HG02870 (cell line): ENCODE measurements at regions not wholly inside any gene's neighbourhood (a gene's known extent, or its start where the extent isn't known, plus 50 kb on each side); places are given as distances from the start of the nearest gene placed in this dataset.

Experiments
- ATAC-seq: cut with Tn5 transposase; IDR thresholded peaks from one replicate; pipeline ENCODE4 v1.9.1; 2021; ENCODE audit warnings: mild to moderate bottlenecking, moderate library complexity; ENCODE audit not compliant: unreplicated experiment

DNA sequence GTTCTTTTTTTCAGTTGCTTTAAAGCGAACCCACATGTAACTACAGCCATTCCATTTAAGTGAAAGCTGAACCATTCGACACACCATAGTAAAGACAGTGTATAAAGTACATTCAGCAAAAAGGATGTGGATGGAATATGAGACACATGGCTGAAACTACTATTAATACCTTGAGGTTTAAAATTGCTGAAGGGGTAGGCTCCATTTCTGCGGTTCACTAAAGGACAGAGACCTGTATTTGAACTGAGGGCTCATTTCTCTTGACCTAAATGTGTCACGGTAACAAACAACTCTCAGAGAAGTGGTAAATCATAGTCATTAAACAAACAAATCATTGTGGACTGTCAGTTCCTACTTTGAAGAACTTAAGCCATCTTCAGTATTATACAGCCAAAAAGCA, 1085.6 kb upstream of the TENM3 start:
- ATAC-seq, result no peak

DNA sequence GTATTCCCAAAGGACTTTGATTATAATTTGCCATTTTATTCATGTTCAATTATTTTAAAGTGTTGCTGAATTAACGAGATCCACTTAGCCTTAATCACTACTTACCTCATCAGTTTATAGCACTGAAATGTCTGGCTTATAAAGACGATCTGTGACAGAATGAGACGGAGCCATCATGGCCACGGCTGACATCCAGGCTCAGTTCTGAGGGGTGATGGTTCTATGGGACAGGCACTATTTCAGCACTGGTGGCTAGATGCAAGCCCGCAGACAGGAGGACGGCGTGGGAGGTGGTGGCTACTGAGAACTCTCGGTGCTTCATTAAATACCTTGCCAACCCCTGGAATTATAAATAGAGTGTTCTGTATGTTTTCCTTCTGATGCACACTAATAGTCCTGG, 1084.2 kb upstream of the TENM3 start:
- ATAC-seq, result no peak

DNA sequence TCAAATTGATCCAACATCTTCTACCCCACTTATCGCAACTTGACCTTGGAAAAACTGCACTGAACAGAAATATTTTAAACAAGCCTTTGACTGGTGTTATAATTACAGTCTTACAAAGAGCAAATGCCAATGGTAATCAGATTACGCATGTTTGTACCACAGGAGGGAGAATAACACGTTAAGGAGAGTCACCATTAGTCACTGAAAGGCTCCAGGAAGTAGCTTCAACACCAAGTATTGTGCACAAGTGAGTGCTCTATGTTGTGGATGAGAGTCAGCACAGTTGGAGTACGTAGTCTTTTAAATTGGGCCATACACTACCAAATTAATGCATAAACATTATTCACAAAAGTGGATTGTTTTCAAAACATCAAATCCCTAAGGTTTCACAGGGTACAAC, 1081.5 kb upstream of the TENM3 start:
- ATAC-seq, result no peak

DNA sequence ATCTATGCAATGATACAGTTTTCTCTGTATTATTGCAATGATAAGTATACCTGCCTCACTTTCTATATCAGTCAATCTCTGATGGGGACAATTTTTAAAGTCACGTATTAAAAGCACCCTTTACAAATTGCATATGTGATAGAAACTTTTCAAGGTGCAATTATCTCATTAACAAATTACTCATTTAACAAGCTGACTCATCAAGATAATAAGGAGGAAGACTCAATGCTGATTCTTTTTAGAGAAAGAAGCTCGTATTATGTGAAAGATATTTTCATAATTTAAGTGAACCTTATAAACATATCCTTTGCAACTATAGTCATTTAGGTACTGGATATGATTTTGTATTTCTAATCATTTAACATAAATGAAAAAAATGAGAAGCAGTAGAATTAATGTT, 1080.9 kb upstream of the TENM3 start:
- ATAC-seq, result no peak

DNA sequence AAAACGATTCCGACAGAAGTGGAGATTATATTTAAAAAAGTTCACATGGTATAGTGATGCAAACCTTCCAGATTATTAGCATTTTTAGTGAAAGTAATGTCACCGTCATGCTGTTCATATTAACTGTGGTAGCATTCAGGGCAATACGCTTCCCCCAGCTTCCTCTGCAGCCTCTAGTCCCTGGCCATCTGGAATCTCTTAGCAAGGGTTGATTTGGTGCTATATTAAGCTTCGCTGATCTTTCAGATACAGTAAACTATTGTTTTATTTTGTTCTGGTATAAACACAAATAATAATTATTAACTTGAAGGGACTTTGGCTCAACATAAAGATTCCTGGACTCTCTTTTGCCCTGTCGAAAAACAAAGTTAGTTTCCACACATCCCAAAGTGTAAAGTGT, 1080.5 kb upstream of the TENM3 start:
- no peak for ATAC-seq

DNA sequence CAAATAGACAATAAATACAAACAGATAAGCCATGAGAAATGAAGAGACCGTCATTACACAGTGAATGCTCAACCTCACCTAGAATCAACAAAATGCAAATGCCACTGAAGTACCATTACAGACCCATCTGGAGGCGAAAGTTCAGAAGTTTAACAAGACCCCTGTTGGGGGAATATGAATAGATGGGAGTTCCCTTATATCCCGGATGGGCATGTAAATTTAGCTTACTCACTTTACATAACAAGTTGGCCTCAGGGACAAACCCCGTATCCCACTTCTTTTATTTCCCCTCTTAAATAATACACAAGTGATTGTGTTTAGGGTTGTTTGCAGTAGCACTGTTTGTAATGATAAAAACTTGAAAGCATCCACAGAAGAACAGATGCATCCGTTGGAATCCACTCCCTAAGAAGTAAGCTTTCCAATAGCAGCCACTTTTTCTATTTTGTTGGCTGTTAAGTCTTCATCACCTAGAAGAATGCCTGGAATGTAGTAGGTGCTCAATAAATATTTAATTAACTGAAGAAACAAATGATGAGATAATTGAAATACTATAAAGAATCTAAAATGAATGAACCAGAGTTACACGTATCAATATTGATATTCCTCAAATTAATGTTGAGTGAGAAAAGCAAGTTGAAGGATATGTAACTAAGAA, 1076.3 kb upstream of the TENM3 start:
- ATAC-seq, result no peak

DNA sequence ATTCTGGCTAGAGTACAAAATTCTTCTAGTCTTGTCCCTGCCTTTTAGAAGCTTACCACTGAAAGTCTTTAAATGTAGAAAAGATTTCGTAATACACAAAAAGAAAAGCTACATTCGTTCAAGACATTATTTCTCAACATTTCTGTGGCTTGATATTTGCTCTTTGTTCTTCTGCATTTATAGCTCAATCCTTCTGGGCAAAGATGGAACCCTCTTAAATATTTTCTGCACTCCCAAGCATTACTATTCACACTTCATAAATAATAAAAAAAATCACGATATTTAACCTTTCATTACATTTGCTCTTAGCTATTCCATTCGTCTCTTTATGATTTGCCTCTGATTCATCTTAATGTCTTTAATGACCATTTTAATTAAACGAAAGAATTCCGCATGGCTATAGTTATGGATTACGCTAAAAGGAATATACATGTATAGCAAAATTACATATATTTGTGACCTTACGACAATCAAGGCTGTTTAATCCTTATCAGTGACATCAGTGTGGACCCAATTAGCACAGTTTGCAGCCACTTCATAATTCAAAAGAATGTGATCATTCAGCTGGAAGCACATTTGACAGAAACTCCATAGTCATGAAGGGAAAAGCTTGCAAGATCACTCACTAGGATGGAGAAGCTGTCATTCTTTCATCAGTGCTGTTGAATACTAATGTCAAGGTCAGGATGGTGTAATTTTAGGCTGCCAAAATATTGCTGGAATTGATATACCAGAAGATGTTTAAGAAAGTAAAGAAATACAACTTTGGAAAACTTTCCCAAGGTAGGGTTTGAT, 1075.0 kb upstream of the TENM3 start:
- ATAC-seq, result no peak

DNA sequence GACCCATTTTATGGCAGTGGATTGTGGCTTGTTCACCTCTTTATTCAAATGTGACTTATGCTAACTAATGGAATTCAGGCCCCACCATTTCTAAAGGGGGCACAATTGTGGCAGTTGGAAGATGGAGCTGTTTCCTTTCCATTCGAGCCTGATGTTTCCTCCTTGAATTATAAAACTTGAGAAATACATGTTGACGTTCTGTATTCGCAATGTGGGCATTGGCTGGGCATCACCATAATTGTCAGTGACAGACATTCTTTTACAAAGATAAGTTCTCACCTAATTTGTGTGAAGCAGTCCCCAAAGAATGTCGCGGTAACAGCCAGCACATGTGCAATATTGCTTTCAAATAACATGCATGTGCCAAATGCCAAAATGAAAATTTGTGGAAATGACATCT, 1070.2 kb upstream of the TENM3 start:
- ATAC-seq, result no peak

DNA sequence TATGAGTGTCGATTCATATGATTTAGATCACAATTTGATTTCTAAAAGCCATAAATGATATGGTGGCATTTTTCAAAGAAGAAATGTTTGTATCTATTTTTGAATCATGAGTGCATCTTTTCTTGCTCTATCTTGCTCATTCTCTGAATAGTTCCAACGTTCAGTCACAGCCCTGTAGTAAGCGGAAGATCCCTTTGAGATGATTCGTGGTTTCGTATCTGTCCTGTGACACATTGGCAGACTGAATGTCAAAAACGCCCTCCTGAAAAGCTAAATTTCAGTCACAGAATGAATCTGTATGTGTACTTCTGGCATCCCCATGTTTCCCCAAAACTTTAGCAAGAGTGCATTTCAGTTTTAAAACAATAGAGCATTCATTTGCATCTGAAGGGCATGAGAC, 1066.9 kb upstream of the TENM3 start:
- ATAC-seq, result no peak

DNA sequence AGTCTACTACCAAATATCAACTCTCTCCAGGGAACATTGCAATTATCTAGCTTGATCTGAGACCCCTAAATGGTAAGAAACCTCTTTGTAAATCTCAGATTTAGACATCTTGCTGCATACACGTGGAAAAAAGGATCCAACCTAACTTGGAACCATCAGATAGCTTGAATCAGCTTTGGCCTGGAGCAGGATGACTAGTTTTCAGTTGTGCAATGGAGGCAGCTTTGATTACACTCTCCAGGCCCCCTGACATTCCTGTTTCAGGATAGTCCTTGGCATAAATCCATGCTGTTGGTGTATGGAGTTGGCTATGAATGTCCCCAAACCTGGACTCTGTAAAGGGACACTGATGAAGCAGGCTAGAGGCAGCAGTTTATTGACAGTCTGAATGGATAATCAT, 1061.9 kb upstream of the TENM3 start:
- ATAC-seq, result no peak

DNA sequence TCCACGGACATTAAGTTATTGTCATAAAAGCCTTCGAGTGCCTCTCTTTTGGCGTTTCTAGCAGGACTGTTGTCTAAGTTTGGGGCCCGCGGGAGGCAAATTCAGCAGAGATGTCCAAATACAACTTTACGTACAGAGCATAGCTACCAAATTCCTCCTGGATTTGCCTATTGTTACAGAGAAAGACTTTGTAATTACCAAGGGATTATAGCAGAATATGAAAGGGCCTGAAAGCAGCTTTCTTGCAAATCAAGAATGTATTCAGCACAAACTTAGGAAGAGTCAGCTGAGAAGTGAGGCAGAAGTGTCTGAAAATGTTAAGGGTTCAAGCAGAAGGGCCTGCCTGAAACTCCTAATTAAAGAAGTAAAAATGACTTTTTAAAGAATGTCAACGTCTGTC, 1053.5 kb upstream of the TENM3 start:
- no peak for ATAC-seq

DNA sequence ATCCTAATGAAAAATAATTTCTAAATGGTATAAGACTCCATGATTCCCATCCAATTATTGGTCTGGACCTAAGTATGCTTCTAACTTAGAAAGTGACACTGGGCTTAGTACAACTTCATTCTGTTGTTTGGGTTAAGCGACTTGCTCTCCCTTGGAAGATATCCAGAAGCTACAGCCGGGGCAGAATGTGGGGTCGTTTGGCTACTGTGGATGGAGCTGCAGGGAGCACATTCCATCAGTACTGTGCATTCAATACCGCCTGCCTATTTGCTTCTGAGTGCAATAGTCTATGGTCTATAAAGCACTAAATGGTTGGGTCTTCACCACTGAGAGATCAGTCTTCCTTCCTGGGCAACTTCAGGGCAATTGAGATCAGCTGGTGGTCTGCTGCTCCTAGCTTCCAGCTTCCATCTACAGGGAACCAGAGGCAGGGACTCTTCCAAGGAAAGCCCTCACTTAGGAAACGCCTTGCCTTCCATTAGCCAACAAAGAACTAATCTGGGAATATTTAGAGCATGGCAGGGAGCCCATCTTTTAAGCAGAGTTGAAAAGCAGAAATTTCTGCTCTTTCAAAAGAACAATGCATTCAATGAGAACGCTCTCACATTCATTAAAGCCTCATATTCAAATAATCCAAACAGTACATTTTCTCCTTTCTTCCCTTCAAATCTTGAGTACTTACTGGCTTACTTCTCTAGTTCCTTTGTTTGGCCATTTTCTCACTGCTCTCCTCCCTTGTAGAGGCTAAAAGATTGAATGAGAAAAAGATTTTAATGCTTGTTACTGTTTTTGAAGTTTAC, 1049.9 kb upstream of the TENM3 start:
- ATAC-seq, result no peak

DNA sequence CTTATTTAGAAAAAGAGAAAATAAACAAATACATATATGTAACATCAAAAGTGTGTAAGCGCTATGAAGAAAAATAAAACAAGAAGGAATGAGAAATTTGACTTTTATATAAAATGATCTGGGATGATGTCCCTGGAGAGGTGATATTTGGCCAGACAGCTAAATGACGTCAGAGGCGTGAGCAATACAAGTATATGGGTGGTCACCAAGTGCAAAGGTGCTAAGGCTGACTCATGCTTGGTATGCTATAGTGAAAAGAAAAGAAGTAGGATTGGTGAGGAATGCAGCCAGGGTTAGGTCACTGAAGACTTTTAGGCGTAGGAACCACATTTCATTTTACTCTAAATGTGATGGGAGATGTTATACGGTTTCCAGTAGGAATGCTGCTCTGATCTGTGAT, 1049.1 kb upstream of the TENM3 start:
- ATAC-seq, result no peak

DNA sequence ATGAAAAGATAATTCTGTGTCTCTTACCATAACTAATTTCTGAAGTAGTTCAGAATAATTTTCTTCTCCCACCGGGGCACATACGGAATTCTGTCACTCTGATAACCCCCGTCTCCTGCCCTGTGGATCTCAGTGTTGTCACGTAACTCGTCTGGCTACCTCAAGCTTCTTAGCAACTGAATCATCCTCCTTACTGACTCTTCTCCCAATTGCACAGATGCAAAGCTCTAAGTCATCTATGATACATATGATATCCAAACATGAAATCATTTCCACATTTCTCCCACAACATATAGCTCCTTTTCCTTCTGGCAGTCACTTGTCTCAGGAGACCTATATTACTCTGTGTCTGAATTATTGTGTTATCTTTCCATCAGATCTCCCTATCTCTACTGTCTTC, 1043.1 kb upstream of the TENM3 start:
- no peak for ATAC-seq

DNA sequence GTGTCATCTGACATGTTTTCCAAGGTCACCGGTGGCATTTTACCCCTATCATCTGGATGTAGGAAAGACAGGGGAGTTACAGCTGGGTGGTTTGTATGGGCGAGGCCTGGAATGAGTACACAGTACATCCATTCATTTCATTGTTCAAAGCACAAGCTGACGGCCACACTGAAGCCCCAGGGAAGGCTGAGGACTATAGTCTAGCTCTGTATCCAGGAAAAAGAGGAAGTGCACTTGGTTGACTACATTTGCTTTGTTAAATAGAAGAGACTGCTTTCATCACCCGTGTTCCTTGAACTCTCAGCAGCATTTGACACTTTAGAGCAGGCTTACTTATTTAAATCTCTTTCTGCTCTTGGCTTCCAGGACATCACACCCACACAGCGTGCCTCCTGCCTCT, 1041.0 kb upstream of the TENM3 start:
- no peak for ATAC-seq

DNA sequence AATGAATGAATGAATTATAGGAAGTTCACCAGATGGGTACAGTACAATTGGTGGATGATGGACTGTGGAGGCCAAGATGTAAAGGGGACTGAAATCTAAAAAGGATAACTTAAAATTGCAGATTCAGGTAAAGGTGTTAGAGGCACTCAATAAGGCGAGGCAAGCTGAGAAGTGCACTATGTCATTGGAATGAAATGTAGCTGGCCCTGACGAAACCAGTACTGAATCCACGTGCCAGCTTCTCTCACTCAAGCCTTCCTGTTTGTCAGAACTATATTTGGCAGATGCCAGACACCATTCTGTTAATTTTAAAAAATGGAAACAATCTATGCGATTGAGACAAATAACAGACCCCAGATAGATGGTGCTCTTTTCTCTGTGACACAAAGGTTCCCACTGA, 1039.1 kb upstream of the TENM3 start:
- ATAC-seq, result no peak

DNA sequence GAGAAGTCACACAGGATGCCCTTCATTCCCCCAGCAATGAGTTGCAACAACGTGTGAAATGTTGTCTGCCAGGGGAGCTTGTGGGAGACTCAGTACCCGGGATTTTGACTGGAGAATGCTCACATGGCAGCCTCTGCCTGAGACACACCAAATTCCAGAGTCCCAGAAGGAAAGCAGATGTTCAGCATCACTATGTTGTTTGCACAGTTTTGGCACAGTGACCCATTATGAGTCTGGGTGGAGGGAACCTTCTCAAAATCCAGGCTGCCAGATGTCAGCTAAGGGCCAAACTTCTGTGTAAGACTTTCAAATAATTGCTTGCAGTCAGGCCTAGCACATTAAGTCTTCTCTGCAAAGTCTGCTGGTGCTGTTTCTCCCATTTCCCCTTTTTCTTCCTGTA, 1029.7 kb upstream of the TENM3 start:
- no peak for ATAC-seq

DNA sequence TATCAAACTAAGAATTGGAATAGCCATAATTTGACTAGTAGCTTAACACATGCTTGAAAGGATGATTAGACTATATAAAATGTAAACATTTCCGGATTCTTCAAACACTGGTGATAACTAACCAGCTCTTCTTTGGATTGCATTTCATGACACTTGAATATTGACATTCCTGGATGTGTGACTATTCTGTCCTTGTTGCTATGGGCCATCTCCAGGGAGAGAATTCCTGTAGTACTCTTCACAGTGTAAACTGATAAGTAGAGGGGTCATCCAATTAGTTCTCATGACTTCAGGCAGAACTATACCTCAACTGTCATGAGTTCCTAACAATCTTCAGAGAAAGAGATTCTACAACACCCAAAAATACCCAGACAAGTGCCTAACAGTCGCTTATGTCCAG, 1026.7 kb upstream of the TENM3 start:
- no peak for ATAC-seq

DNA sequence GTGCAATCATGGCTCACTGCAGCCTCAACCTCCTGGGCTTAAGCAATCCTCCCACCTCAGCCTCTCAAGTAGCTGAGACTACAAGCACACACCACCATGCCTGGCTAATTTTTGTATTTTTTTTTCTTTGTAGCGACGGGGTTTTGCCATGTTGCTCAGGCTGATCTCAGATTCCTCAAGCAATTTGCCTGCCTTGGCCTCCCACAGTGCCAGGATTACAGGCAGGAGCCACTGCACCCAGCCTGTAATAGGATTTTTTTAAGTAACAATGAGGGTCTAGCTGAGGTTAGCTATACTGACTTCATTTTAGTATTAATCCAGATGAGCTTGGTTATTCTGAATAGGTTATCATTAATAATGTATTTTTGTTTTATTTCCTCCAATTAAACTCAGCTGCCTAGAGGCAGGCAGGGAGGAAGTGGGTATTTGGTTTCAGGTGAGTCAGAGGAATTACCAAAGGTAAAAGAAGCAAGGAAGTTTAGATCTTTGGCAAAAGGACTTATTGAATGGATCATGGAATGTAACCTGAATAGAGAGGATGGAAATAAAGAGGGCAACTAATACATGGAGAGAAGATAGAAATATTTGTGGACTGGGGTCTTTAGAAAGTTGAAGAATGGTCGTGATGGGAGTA, 1023.3 kb upstream of the TENM3 start:
- no peak for ATAC-seq

DNA sequence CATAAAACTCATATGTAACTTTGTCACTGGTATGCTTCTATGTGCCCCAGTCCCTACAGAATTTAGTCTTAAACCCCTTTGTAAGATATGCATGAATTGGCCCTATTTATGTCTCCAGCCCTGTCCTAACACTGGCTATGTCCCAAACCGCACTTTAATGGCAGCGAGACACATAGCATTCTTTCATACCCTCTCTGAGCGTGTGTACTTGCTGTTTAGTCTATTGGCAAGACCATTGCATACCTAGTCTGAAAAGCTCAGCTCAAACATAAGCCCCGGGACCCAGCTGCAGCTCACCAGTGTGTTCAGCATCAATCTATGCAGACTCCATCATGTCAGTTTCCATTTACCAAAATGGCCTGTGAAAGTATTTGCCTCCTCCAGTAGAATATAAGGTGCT, 1018.4 kb upstream of the TENM3 start:
- no peak for ATAC-seq

DNA sequence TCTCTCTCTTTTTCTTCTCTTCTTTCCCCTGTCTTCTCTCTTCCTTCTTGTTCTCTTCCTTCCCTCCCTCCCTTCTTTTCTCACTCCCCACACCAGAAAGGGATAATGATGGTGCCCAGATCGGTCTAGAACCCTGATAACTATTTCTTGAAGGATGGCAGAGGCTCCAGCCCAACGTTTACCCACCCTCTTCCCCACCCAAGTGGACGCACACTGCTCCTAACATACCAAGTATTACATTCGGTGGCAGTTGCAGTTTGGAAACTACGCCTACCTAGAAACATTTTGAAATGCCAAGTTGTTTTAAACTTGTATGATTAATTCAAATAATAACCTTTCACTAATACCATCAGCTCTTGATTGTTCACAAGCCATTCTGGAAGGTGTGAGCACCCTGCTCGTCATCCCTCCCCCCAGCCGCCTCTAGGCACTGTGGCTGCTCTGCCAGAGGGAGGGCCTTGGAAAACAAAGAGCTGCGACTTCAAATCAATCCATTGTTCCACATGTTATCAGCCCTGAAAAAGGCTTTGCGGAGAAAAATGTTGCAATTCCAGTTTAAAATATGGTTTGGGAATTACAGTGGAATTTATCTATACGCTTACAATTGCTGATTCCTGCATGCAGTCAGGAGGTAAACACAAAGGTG, 1017.5 kb upstream of the TENM3 start:
- no peak for ATAC-seq
